SJCRH30 (cell line): ENCODE measurements at regions not wholly inside any gene's neighbourhood (a gene's known extent, or its start where the extent isn't known, plus 50 kb on each side); places are given as distances from the start of the nearest gene placed in this dataset.
"Not testable (repeated sequence)": the region's sequence is repeated elsewhere in the genome, so short reads cannot be mapped to it uniquely, and the experiment has no call there.

Experiments
- DNase-seq, 2 experiments: peaks; one replicate each; pipeline ENCODE4 v3.0.0-alpha.2; 2015 to 2020
- H3K27ac ChIP-seq: fragments of 250-450 bp; sonication (Bioruptor Pico); 2 replicates; pipeline ENCODE4 v1.5.1; 2020; ENCODE audit warnings: mild to moderate bottlenecking, moderate library complexity
- H3K27me3 ChIP-seq: fragments of 250-450 bp; sonication (Bioruptor Pico); 2 replicates; pipeline ENCODE4 v1.5.1; 2020; ENCODE audit warnings: mild to moderate bottlenecking, moderate library complexity
- H3K36me3 ChIP-seq: fragments of 250-450 bp; sonication (Bioruptor Pico); 2 replicates; pipeline ENCODE4 v1.5.1; 2020; ENCODE audit warnings: mild to moderate bottlenecking, moderate library complexity
- H3K4me1 ChIP-seq: fragments of 250-450 bp; sonication (Bioruptor Pico); 2 replicates; pipeline ENCODE4 v1.5.1; 2020; ENCODE audit warnings: mild to moderate bottlenecking, moderate library complexity
- H3K4me3 ChIP-seq: fragments of 250-450 bp; sonication (Bioruptor Pico); 2 replicates; pipeline ENCODE4 v1.5.1; 2020; ENCODE audit warnings: mild to moderate bottlenecking, moderate library complexity
- H3K9me3 ChIP-seq: fragments of 250-450 bp; sonication (Bioruptor Pico); replicated peaks from 2 replicates; pipeline ENCODE4 v1.5.1; 2020; ENCODE audit warnings: mild to moderate bottlenecking, moderate library complexity

DNA sequence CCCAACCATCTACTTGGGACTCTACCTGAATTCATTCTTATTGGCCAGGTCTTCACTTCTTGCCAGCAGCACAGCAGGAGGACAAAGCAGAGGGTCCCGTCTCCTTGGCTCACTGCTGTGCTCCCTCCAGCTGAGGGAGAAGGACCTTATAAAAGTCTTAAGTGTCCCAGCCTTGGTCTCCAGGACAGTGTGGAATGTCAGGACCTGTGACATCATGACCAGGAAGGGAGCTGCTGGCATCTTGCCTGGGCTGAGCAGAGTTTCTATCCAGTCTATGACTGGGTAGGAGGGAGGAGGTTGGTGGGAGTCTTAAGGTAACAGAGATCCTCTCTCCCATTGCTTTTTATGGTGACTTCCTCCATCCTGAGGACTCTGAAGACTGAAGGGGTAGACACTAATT is 56.6 kb upstream of the ANKRD10 start:
- no peak overlapping the region for H3K4me3 ChIP-seq
- DNase-seq = no peak

DNA sequence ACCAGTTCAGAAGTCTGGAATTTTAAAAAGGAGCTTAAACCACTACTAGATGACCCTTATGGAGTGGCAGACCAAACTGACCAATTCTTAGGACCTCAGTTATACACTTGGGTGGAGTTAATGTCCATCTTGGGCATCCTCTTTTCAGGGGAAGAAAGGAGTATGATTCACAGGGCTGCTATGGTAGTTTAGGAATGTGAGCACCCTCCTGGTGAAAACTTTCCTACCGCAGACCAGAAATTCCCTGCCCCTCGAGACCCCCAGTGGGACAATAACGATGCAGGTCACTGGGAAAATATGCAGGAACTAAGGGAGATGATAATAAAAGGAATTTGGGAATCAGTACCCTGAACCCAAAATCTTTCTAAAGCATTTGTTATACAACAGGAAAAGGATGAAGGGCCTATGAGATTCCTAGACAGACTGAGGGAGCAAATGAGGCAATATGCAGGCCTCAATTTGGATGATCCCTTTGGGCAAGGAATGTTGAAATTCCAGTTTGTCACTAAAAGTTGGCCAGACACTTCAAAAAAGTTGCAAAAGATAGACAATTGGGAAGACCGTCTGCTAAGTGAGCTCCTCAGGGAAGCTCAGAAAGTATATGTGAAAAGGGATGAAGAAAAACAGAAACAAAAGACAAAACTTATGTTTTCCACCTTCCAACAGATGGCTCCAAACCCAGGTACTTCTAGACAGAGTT is 52.4 kb upstream of the ANKRD10 start:
- not testable (repeated sequence) for H3K27me3 ChIP-seq, H3K36me3 ChIP-seq, H3K4me1 ChIP-seq, H3K4me3 ChIP-seq, DNase-seq, H3K27ac ChIP-seq
- peaks cover 12% of the 10 kb centered on the region; the same call in 1 of the 2 replicates for H3K9me3 ChIP-seq

More for the DNA sequence above, 56.6 kb upstream of the ANKRD10 start:
- no peak overlapping the region for H3K27ac ChIP-seq
- no peaks in the 10 kb centered on the region for H3K4me1 ChIP-seq
- H3K36me3 ChIP-seq = no peaks in the 10 kb centered on the region
- no peaks in the 10 kb centered on the region for H3K27me3 ChIP-seq
- H3K9me3 ChIP-seq = no peaks in the 10 kb centered on the region

DNA sequence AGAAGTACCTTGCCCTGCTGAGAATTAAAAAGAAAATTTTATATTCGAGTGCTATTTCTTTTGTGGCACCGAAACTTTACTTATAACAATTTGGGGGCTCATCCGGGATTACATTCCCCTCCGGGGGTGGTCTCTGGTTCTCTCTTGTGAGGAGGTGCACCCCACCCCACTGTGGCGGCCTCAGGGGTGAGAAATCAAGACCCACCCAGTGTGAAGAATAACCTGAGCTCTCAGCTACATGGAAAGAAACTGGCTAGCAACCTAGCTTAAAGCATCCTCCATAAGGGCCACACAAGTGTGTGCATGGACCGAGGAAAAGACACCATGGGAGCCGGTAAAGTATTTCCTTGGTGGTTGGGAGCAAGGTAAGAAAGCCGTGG is 50.9 kb upstream of the ANKRD10 start:
- Histone ChIP-seq H3K9me3 (peaks cover 12% of the 10 kb centered on the region; the same call in 1 of the 2 replicates), H3K4me3 (no peak overlapping the region), H3K27ac (no peak overlapping the region), H3K4me1 (no peaks in the 10 kb centered on the region), H3K27me3 (no peaks in the 10 kb centered on the region), H3K36me3 (no peaks in the 10 kb centered on the region)
- DNase-seq = no peak

DNA sequence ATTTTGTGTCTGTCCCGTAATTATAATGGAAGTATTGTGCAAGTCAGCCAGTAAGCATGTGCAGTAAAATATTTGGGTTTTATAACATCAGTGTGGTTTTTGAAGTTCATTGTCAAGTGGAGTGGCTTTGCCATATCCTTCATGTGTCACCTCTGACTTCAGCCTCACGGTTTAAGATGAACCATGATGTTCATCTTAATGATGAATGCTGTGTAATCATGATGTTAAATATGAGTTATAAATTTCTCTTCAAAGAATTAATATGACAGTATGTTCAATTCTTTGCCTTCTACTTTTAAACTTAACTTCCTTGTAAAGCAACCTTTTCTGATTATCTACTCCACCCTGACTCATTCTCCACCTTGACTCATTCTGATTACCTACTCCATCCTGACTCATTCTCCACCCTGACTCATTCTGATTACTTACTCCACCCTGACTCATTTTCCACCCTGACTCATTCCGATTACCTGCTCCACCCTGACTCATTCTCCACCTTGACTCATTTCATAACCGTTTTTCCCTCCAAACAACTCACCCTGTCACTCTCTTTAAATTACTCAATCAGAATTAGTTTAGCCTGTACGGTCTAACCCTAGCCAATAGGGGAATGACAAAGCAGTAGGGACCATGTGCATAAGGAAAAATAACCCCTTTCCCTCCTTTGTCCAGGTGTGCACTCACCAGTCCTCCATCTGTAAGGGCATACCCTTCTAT is 50.3 kb upstream of the ANKRD10 start:
- H3K4me3 ChIP-seq = no peak overlapping the region
- no peaks in the 10 kb centered on the region for H3K4me1 ChIP-seq
- peaks cover 12% of the 10 kb centered on the region; the same call in 1 of the 2 replicates for H3K9me3 ChIP-seq
- DNase-seq = no peak
- no peaks in the 10 kb centered on the region for H3K27me3 ChIP-seq
- no peak overlapping the region for H3K27ac ChIP-seq
- no peaks in the 10 kb centered on the region for H3K36me3 ChIP-seq
